Psoas muscle (tissue), 7 donors: ENCODE measurements at regions not wholly inside any gene's neighbourhood (a gene's known extent, or its start where the extent isn't known, plus 50 kb on each side); places are given as distances from the start of the nearest gene placed in this dataset.

Experiments
- ATAC-seq, 4 donors: fragments of 200-7000 bp; cut with Tn5 transposase; one replicate each; pipeline ENCODE4 v1.9.1; 2020; ENCODE audit warnings: moderate library complexity in 3 of 4, mild to moderate bottlenecking in 2 of 4
- DNase-seq, 2 donors: peaks; one replicate each; pipeline ENCODE4 v3.0.0-alpha.2; 2020
- H3K27ac ChIP-seq: fragments of 200-600 bp; one replicate; pipeline ENCODE4 v1.8.0; 2022
- H3K27me3 ChIP-seq, 3 donors: fragments of 200-600 bp in 1 of 3; one replicate each; pipeline versions ENCODE4 v1.6.1 to v1.8.0; 2013 to 2022; ENCODE audit warnings: low read length in 2 of 3, mild to moderate bottlenecking in 2 of 3, moderate library complexity in 1 of 3; ENCODE audit not compliant: insufficient read depth in 3 of 3
- H3K36me3 ChIP-seq, 2 donors: fragments of 200-600 bp in 1 of 2; one replicate each; pipeline versions ENCODE4 v1.6.1 to v1.8.0; 2013 to 2022; ENCODE audit warnings: low read depth in 1 of 2, mild to moderate bottlenecking in 1 of 2, moderate library complexity in 1 of 2; ENCODE audit not compliant: insufficient read depth in 1 of 2
- H3K4me1 ChIP-seq: fragments of 200-600 bp; one replicate; pipeline ENCODE4 v1.8.0; 2022
- H3K4me3 ChIP-seq: fragments of 200-600 bp; one replicate; pipeline ENCODE4 v1.8.0; 2022; ENCODE audit warnings: mild to moderate bottlenecking
- H3K9me3 ChIP-seq: fragments of 200-600 bp; one replicate; pipeline ENCODE4 v1.8.0; 2022
- CTCF ChIP-seq: fragments of 200-600 bp; IDR thresholded peaks from one replicate; pipeline ENCODE4 v1.8.0; 2022; ENCODE audit warnings: antibody characterized with exemption
- WGBS, 3 donors: extraction: QIAGEN DNeasy Blood & Tissue Kit; methylation state at CpG; one replicate each; pipeline versions ENCODE4 v1.1.6 to v1.1.7; 2013; 5-methylcytosine and 5-hydroxymethylcytosine counted together
- intact Hi-C, 2 donors: fragments of 100-400 bp; cut with DNase I; formaldehyde crosslinking; loops; one replicate each; pipeline versions ENCODE4 v1.11.0 to v1.14.2; 2022
- donor health status: healthy with polysubstance abuse.
- donor health status: DM: no; HTN: no; CAD: no; lungs with moderate emphysema.
- donor health status: Bipolar disorder and iron deficiency.
- donor health status: healthy.
- donor health status: DM: yes; HTN: yes; CAD: no.
- donor health status: DM: no; HTN: no; CAD: no.
- donor health status: DM: yes; HTN: yes; CAD: no.

GRCh38 chr13:97712770-97713169 lies 240.7 kb upstream of the IPO5 start:
- Histone ChIP-seq H3K4me3 (no peak overlapping the region), H3K27ac (no peak overlapping the region), H3K27me3 (no peaks in the 10 kb centered on the region), H3K9me3 (no peaks in the 10 kb centered on the region), H3K36me3 (no peaks in the 10 kb centered on the region), H3K4me1 (no peaks in the 10 kb centered on the region)
- WGBS, 3 donors = 85 to 86% (median 86%) methylated on average over 1 of the region's 1 CpG
- intact Hi-C loops = no loop called here
- DNase-seq (no peak), ATAC-seq (no peak)
- no peak for TF ChIP-seq CTCF

GRCh38 chr13:97715763-97716162 lies 237.7 kb upstream of the IPO5 start:
- no peak overlapping the region for H3K27ac ChIP-seq
- no peak overlapping the region for H3K4me3 ChIP-seq
- TF ChIP-seq CTCF = no peak
- no peaks in the 10 kb centered on the region for H3K36me3 ChIP-seq
- no peaks in the 10 kb centered on the region for H3K4me1 ChIP-seq
- DNase-seq (no peak), ATAC-seq (no peak)
- H3K9me3 ChIP-seq = no peaks in the 10 kb centered on the region
- intact Hi-C loops = no loop called here
- peaks cover 0 to 3% (median 0%) of the 10 kb centered on the region in 3 donors for H3K27me3 ChIP-seq

GRCh38 chr13:97716746-97717145 lies 236.7 kb upstream of the IPO5 start:
- intact Hi-C loops = no loop called here
- TF ChIP-seq CTCF = no peak
- ATAC-seq = no peak
- Histone ChIP-seq H3K4me3 (no peak overlapping the region), H3K27ac (no peak overlapping the region), H3K36me3 (no peaks in the 10 kb centered on the region), H3K4me1 (no peaks in the 10 kb centered on the region), H3K9me3 (no peaks in the 10 kb centered on the region), H3K27me3 (peaks cover 0 to 3% (median 0%) of the 10 kb centered on the region in 3 donors)
- WGBS, 3 donors = 92 to 97% (median 95%) methylated on average over 2 of the region's 2 CpGs
- DNase-seq = no peak

GRCh38 chr13:97719736-97720135 lies 233.7 kb upstream of the IPO5 start:
- Histone ChIP-seq H3K4me3 (no peak overlapping the region), H3K27me3 (peaks cover 0 to 3% (median 0%) of the 10 kb centered on the region in 3 donors), H3K36me3 (no peaks in the 10 kb centered on the region), H3K9me3 (no peaks in the 10 kb centered on the region), H3K27ac (no peak overlapping the region), H3K4me1 (no peaks in the 10 kb centered on the region)
- WGBS, 3 donors = 90 to 96% (median 92%) methylated on average over 3 of the region's 3 CpGs
- no peak for DNase-seq
- TF ChIP-seq CTCF = no peak
- intact Hi-C loops = no loop called here
- no peak for ATAC-seq

- 93 to 97% (median 94%) methylated on average over 4 of the region's 4 CpGs for WGBS, 3 donors
- no peak for TF ChIP-seq CTCF
These were observed 232.6 kb upstream of the IPO5 start for GRCh38 chr13:97720896-97721295.

More at GRCh38 chr13:97720896-97721295, 232.6 kb upstream of the IPO5 start:
- no peak for ATAC-seq
- no peaks in the 10 kb centered on the region for H3K36me3 ChIP-seq
- no peaks in the 10 kb centered on the region for H3K9me3 ChIP-seq
- H3K4me1 ChIP-seq = no peaks in the 10 kb centered on the region
- no peak overlapping the region for H3K4me3 ChIP-seq
- DNase-seq = no peak
- peaks cover 0 to 3% (median 0%) of the 10 kb centered on the region in 3 donors for H3K27me3 ChIP-seq
- intact Hi-C loops = no loop called here
- no peak overlapping the region for H3K27ac ChIP-seq
